ENCODE measurements at regions not wholly inside any gene's neighbourhood (a gene's known extent, or its start where the extent isn't known, plus 50 kb on each side); places are given as distances from the start of the nearest gene placed in this dataset.

DNA sequence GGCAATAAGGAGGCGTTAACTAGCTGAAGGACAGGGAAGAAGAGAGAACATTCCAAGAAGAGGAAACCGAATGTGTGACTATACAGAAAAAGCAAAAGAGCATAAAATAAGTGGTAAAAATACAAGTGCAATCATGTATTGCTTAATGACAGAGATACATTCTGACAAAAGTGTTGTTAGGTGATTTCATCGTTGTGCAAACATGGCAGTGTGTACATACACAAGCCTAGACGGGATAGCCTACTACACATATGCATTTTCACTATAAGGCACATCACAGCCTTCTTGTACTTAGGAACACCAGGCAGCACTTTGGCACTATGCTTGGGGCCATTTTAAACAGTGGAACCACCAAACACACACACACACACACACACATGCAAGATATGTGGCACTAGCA, 299.3 kb downstream of the BCAT1 start:
- no peak for TF ChIP-seq CTCF (IDR thresholded peaks at IDR 0.05)
- TF ChIP-seq POLR2A (IDR thresholded peaks at IDR 0.05) = no peak
